GM12892 (cell line): ENCODE measurements at regions not wholly inside any gene's neighbourhood (a gene's known extent, or its start where the extent isn't known, plus 50 kb on each side); places are given as distances from the start of the nearest gene placed in this dataset.

Source experiments
- POLR2A ChIP-seq: IDR thresholded peaks from 2 replicates; pipeline ENCODE4 v1.6.1; 2011; ENCODE audit warnings: low read depth, low read length, control low read depth
- POLR2AphosphoS5 ChIP-seq: IDR thresholded peaks from 2 replicates; pipeline ENCODE4 v1.6.1; 2011; ENCODE audit warnings: low read depth, low read length, control low read depth
- TAF1 ChIP-seq: IDR thresholded peaks from 2 replicates; pipeline ENCODE4 v1.6.1; 2011; ENCODE audit warnings: low read depth, mild to moderate bottlenecking, control low read depth, low read length, borderline replicate concordance

GRCh38 chr14:98974113-98974512 lies 297.9 kb downstream of the BCL11B start:
- no peak for TF ChIP-seq POLR2AphosphoS5
- TF ChIP-seq POLR2A = no peak
- no peak for TF ChIP-seq TAF1
